BLaER1 treated with 17β-estradiol and CSF1 and Interleukin-3, amounts not matched to agents 10 nM and 100 nM (cell line): ENCODE measurements at regions not wholly inside any gene's neighbourhood (a gene's known extent, or its start where the extent isn't known, plus 50 kb on each side); places are given as distances from the start of the nearest gene placed in this dataset.
"Not testable (repeated sequence)": the region's sequence is repeated elsewhere in the genome, so short reads cannot be mapped to it uniquely, and the experiment has no call there.

Experiments used
- H3K27ac ChIP-seq, 11 experiments: shearing (Covaris generic); formaldehyde crosslinking; 2 replicates each; pipeline ENCODE4 v1.8.1; 2022
- H3K27me3 ChIP-seq, 11 experiments: shearing (Covaris generic); formaldehyde crosslinking; 2 replicates each; pipeline ENCODE4 v1.8.1; 2022
- H3K36me3 ChIP-seq, 11 experiments: shearing (Covaris generic); formaldehyde crosslinking; 2 replicates each; pipeline ENCODE4 v1.8.1; 2022
- H3K4me1 ChIP-seq, 10 experiments: shearing (Covaris generic); formaldehyde crosslinking; 2 replicates each; pipeline ENCODE4 v1.8.1; 2022
- H3K4me2 ChIP-seq, 11 experiments: shearing (Covaris generic); formaldehyde crosslinking; 2 replicates each; pipeline ENCODE4 v1.8.1; 2022
- H3K4me3 ChIP-seq, 10 experiments: shearing (Covaris generic); formaldehyde crosslinking; 2 replicates each; pipeline ENCODE4 v1.8.1; 2022
- H3K9ac ChIP-seq, 11 experiments: shearing (Covaris generic); formaldehyde crosslinking; 2 replicates each; pipeline ENCODE4 v1.8.1; 2022
- H3K9me3 ChIP-seq, 11 experiments: shearing (Covaris generic); formaldehyde crosslinking; replicated peaks in 1 of 11; 2 replicates each; pipeline ENCODE4 v1.8.1; 2022
- H4K20me1 ChIP-seq, 11 experiments: shearing (Covaris generic); formaldehyde crosslinking; 2 replicates each; pipeline ENCODE4 v1.8.1; 2022
- Cebpa-rat ChIP-seq, 11 experiments: shearing (Covaris generic); IDR thresholded peaks; 2 replicates each; pipeline ENCODE4 v1.8.1; 2022

GRCh38 chr10:131363416-131363815 lies 51.9 kb upstream of the TCERG1L start:
- H3K4me3 ChIP-seq: no peak overlapping the region
- H3K4me2 ChIP-seq: no peak overlapping the region
- no peaks in the 10 kb centered on the region for H3K4me1 ChIP-seq
- H3K27ac ChIP-seq: no peak overlapping the region
- peaks cover 10 to 17% (median 13%) of the 10 kb centered on the region in 11 experiments for H3K9me3 ChIP-seq
- H3K9ac ChIP-seq: no peak overlapping the region
- H3K36me3 ChIP-seq: no peaks in the 10 kb centered on the region
- H3K27me3 ChIP-seq: no peaks in the 10 kb centered on the region
- TF ChIP-seq Cebpa-rat (IDR thresholded peaks at IDR 0.05): no peak
- H4K20me1 ChIP-seq: no peaks in the 10 kb centered on the region

- no peak for TF ChIP-seq Cebpa-rat (IDR thresholded peaks at IDR 0.05)
- Histone ChIP-seq H3K4me1 (peaks cover 0 to 37% (median 15%) of the 10 kb centered on the region in 10 experiments; a peak in 17 of 20 replicates), H3K36me3 (0 out of 22 replicates have a peak, but pooled peaks cover 0 to 4% (median 0%) of the 10 kb centered on the region in 11 experiments), H3K4me2 (peak overlapping the region in 9 of 11 experiments; percentile 2 to 69 (median 53); a peak in 18 of 22 replicates), H3K27ac (peak overlapping the region in 1 of 11 experiments; percentile 5; a peak in 1 of 22 replicates), H3K9me3 (peaks cover 22 to 30% (median 23%) of the 10 kb centered on the region in 11 experiments), H4K20me1 (no peaks in the 10 kb centered on the region), H3K27me3 (no peaks in the 10 kb centered on the region), H3K4me3 (no peak overlapping the region), H3K9ac (no peak overlapping the region)
These were observed 60.0 kb upstream of the TCERG1L start for GRCh38 chr10:131371571-131371970.

- Histone ChIP-seq H3K36me3 (no peaks in the 10 kb centered on the region), H4K20me1 (no peaks in the 10 kb centered on the region; a peak in 1 of 22 replicates), H3K9ac (no peak overlapping the region), H3K27me3 (no peaks in the 10 kb centered on the region), H3K9me3 (no peaks in the 10 kb centered on the region), H3K27ac (no peak overlapping the region), H3K4me2 (no peak overlapping the region), H3K4me3 (no peak overlapping the region), H3K4me1 (peaks cover 0 to 8% (median 0%) of the 10 kb centered on the region in 10 experiments; a peak in 2 of 20 replicates)
- no peak for TF ChIP-seq Cebpa-rat (IDR thresholded peaks at IDR 0.05)
These were observed 70.1 kb upstream of the TCERG1L start for GRCh38 chr10:131381576-131381975.

- H4K20me1 ChIP-seq, H3K9ac ChIP-seq, H3K27me3 ChIP-seq, H3K4me1 ChIP-seq, H3K36me3 ChIP-seq, H3K4me2 ChIP-seq, H3K4me3 ChIP-seq, H3K27ac ChIP-seq, H3K9me3 ChIP-seq: not testable (repeated sequence)
These were observed 73.8 kb upstream of the TCERG1L start for GRCh38 chr10:131385161-131385872.

- no peaks in the 10 kb centered on the region for H3K9me3 ChIP-seq
- no peak overlapping the region for H3K27ac ChIP-seq
- no peak overlapping the region for H3K4me3 ChIP-seq
- no peaks in the 10 kb centered on the region for H3K27me3 ChIP-seq
- peaks cover 0 to 8% (median 0%) of the 10 kb centered on the region in 10 experiments; a peak in 2 of 20 replicates for H3K4me1 ChIP-seq
- H3K4me2 ChIP-seq: no peak overlapping the region
- no peaks in the 10 kb centered on the region for H4K20me1 ChIP-seq
- H3K9ac ChIP-seq: no peak overlapping the region
- no peaks in the 10 kb centered on the region for H3K36me3 ChIP-seq
- TF ChIP-seq Cebpa-rat (IDR thresholded peaks at IDR 0.05): no peak
These were observed 75.6 kb upstream of the TCERG1L start for GRCh38 chr10:131387018-131387529.

GRCh38 chr10:131391936-131392335 lies 80.4 kb upstream of the TCERG1L start:
- no peak overlapping the region for H3K9ac ChIP-seq
- no peak for TF ChIP-seq Cebpa-rat (IDR thresholded peaks at IDR 0.05)
- H3K27me3 ChIP-seq: no peaks in the 10 kb centered on the region
- no peaks in the 10 kb centered on the region for H3K36me3 ChIP-seq
- no peak overlapping the region for H3K27ac ChIP-seq
- no peaks in the 10 kb centered on the region for H3K4me1 ChIP-seq
- no peaks in the 10 kb centered on the region for H3K9me3 ChIP-seq
- H4K20me1 ChIP-seq: no peaks in the 10 kb centered on the region
- H3K4me3 ChIP-seq: no peak overlapping the region
- no peak overlapping the region for H3K4me2 ChIP-seq

GRCh38 chr10:131396121-131397050 lies 84.9 kb upstream of the TCERG1L start:
- Histone ChIP-seq H3K4me1 (0 out of 20 replicates have a peak, but pooled peaks cover 0 to under 1% (median 0%) of the 10 kb centered on the region in 10 experiments), H3K27me3 (no peaks in the 10 kb centered on the region), H3K9me3 (no peaks in the 10 kb centered on the region), H3K9ac (no peak overlapping the region), H4K20me1 (no peaks in the 10 kb centered on the region), H3K27ac (no peak overlapping the region), H3K4me2 (no peak overlapping the region), H3K36me3 (no peaks in the 10 kb centered on the region), H3K4me3 (no peak overlapping the region)
- TF ChIP-seq Cebpa-rat (IDR thresholded peaks at IDR 0.05): no peak

GRCh38 chr10:131398166-131398565 lies 86.6 kb upstream of the TCERG1L start:
- Histone ChIP-seq H4K20me1 (no peaks in the 10 kb centered on the region), H3K4me1 (peaks cover 0 to 15% (median 6%) of the 10 kb centered on the region in 10 experiments; a peak in 12 of 20 replicates), H3K4me3 (no peak overlapping the region), H3K4me2 (no peak overlapping the region), H3K27me3 (no peaks in the 10 kb centered on the region), H3K9me3 (no peaks in the 10 kb centered on the region), H3K27ac (no peak overlapping the region), H3K9ac (no peak overlapping the region), H3K36me3 (no peaks in the 10 kb centered on the region)
- no peak for TF ChIP-seq Cebpa-rat (IDR thresholded peaks at IDR 0.05)

- Histone ChIP-seq H3K27ac (no peak overlapping the region), H3K4me2 (no peak overlapping the region), H3K9me3 (no peaks in the 10 kb centered on the region), H3K36me3 (no peaks in the 10 kb centered on the region), H3K9ac (no peak overlapping the region), H3K4me1 (peaks cover 0 to 29% (median 9%) of the 10 kb centered on the region in 10 experiments; a peak in 12 of 20 replicates), H3K27me3 (no peaks in the 10 kb centered on the region), H3K4me3 (no peak overlapping the region), H4K20me1 (no peaks in the 10 kb centered on the region)
- no peak for TF ChIP-seq Cebpa-rat (IDR thresholded peaks at IDR 0.05)
These were observed 88.5 kb upstream of the TCERG1L start for GRCh38 chr10:131399981-131400380.
